CD4-positive, alpha-beta T cell (primary cell): ENCODE measurements at regions not wholly inside any gene's neighbourhood (a gene's known extent, or its start where the extent isn't known, plus 50 kb on each side); places are given as distances from the start of the nearest gene placed in this dataset.
A peak's percentile ranks its signal among the peaks of the same experiment; 100 is the strongest.
"Not testable (repeated sequence)": the region's sequence is repeated elsewhere in the genome, so short reads cannot be mapped to it uniquely, and the experiment has no call there.

Experiments used
- ATAC-seq: fragments of 200-7000 bp; cut with Tn5 transposase; one replicate; pipeline ENCODE4 v1.10.0; 2022; ENCODE audit warnings: mild to moderate bottlenecking; ENCODE audit not compliant: poor library complexity
- CTCF ChIA-PET: fragments of 350-600 bp; sonication (Branson Sonifier 250); formaldehyde crosslinking; loops from one replicate; lab custom pipeline; 2021; ENCODE audit warnings: antibody characterized with exemption, inconsistent platforms; lab: Charles Lee
- POLR2A ChIA-PET: fragments of 350-600 bp; sonication (Branson Sonifier 250); formaldehyde crosslinking; loops from one replicate; lab custom pipeline; 2021; ENCODE audit warnings: antibody characterized with exemption, inconsistent platforms; lab: Charles Lee
- DNase-seq, 14 experiments: peaks; one replicate each; pipeline ENCODE4 v3.0.0-alpha.2; 2013 to 2020; ENCODE audit warnings: mixed read lengths in 2 of 14
- H3K27ac ChIP-seq, 2 donors: one replicate each; pipeline versions ENCODE4 v1.5.1 to v1.7.0; 2013; ENCODE audit warnings: low read length in 2 of 2, low read depth in 1 of 2, mild to moderate bottlenecking in 1 of 2
- H3K27me3 ChIP-seq, 2 experiments: 1 replicate in 1 of 2; 2 replicates in 1 of 2; pipeline versions ENCODE4 v1.6.1 to v1.7.0; 2013; ENCODE audit warnings: low read length in 2 of 2, control low read depth in 1 of 2, mild to moderate bottlenecking in 1 of 2, moderate library complexity in 1 of 2; ENCODE audit not compliant: insufficient read depth in 2 of 2, control insufficient read depth in 1 of 2
- H3K36me3 ChIP-seq: one replicate; pipeline ENCODE4 v1.6.1; 2013; ENCODE audit warnings: low read length, control low read depth; ENCODE audit not compliant: insufficient read depth
- H3K4me1 ChIP-seq: one replicate; pipeline ENCODE4 v1.6.1; 2013; ENCODE audit warnings: low read length, control low read depth; ENCODE audit not compliant: insufficient read depth
- H3K4me3 ChIP-seq: one replicate; pipeline ENCODE4 v1.5.1; 2013; ENCODE audit warnings: mild to moderate bottlenecking, low read length, moderate library complexity
- H3K9me3 ChIP-seq, 2 experiments: 1 replicate in 1 of 2; 2 replicates in 1 of 2; pipeline versions ENCODE4 v1.6.1 to v1.7.0; 2013; ENCODE audit warnings: low read length in 2 of 2, mild to moderate bottlenecking in 2 of 2, control low read depth in 1 of 2, moderate library complexity in 1 of 2; ENCODE audit not compliant: control insufficient read depth in 1 of 2, insufficient read depth in 1 of 2
- H3K27ac Mint-ChIP-seq: one replicate; pipeline ENCODE4 v1.8.0; 2020; ENCODE audit warnings: mixed read lengths
- H3K27me3 Mint-ChIP-seq: one replicate; pipeline ENCODE4 v1.8.0; 2021; ENCODE audit warnings: mixed read lengths
- H3K36me3 Mint-ChIP-seq: one replicate; pipeline ENCODE4 v1.8.0; 2021; ENCODE audit warnings: low read depth, mixed read lengths
- H3K4me1 Mint-ChIP-seq: one replicate; pipeline ENCODE4 v1.8.0; 2021; ENCODE audit warnings: low read depth, mixed read lengths
- H3K4me3 Mint-ChIP-seq: one replicate; pipeline ENCODE4 v1.8.0; 2020; ENCODE audit warnings: mild to moderate bottlenecking, mixed read lengths
- H3K9me3 Mint-ChIP-seq: one replicate; pipeline ENCODE4 v1.8.0; 2020; ENCODE audit warnings: mixed read lengths
- intact Hi-C, 2 experiments: fragments of 100-400 bp; cut with DNase I in 1 of 2; cut with micrococcal nuclease in 1 of 2; formaldehyde crosslinking; loops; one replicate each; pipeline versions ENCODE4 v1.15.1 to v1.9.0; 2023 to 2025; cut with DNase I, micrococcal nuclease
- TF ChIP-seq, protein P1 (sequence below): fragments of 200-600 bp; IDR thresholded peaks from one replicate; pipeline ENCODE4 v1.8.0; 2022; ENCODE audit warnings: antibody characterized with exemption, mild to moderate bottlenecking

DNA sequence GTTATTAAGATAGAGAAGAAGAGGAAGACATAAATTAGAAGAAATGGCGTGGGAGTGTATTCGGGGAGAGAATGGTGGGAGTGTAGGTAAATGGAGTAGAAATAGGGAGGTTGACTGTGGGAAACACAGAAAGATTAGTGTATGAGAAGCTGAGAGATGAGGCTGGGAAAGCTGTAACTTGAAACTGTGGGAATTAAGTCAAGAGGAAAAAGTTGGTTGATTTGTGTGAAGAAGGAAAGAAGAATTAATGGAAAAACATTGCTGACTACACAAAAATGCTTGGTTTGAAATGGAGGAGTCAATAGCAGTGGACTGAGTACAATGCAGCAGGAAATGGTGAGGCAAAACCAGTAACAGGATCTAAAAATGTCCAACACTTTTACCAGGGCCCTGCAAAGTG lies 448.3 kb downstream of the PTPRC start:
- Mint-ChIP-seq H3K4me3 (no peak overlapping the region), H3K27me3 (no peaks in the 10 kb centered on the region), H3K4me1 (peaks cover 23% of the 10 kb centered on the region), H3K27ac (no peak overlapping the region), H3K9me3 (peaks cover 2% of the 10 kb centered on the region), H3K36me3 (no peaks in the 10 kb centered on the region)
- ATAC-seq = no peak
- intact Hi-C loops = loop anchor here in 1 of 2 experiments (5.0 kb wide), 1 partner anchor 180 kb away; no protein-coding TSS in a partner anchor
- POLR2A ChIA-PET = no interaction called here
- no peak for DNase-seq
- H3K36me3 ChIP-seq = no peaks in the 10 kb centered on the region
- H3K27ac ChIP-seq = no peak overlapping the region
- no peaks in the 10 kb centered on the region for H3K4me1 ChIP-seq
- H3K4me3 ChIP-seq = no peak overlapping the region
- TF ChIP-seq, protein P1, sequence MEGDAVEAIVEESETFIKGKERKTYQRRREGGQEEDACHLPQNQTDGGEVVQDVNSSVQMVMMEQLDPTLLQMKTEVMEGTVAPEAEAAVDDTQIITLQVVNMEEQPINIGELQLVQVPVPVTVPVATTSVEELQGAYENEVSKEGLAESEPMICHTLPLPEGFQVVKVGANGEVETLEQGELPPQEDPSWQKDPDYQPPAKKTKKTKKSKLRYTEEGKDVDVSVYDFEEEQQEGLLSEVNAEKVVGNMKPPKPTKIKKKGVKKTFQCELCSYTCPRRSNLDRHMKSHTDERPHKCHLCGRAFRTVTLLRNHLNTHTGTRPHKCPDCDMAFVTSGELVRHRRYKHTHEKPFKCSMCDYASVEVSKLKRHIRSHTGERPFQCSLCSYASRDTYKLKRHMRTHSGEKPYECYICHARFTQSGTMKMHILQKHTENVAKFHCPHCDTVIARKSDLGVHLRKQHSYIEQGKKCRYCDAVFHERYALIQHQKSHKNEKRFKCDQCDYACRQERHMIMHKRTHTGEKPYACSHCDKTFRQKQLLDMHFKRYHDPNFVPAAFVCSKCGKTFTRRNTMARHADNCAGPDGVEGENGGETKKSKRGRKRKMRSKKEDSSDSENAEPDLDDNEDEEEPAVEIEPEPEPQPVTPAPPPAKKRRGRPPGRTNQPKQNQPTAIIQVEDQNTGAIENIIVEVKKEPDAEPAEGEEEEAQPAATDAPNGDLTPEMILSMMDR = no peak
- CTCF ChIA-PET = no interaction called here
- no peaks in the 10 kb centered on the region for H3K27me3 ChIP-seq
- no peaks in the 10 kb centered on the region for H3K9me3 ChIP-seq

DNA sequence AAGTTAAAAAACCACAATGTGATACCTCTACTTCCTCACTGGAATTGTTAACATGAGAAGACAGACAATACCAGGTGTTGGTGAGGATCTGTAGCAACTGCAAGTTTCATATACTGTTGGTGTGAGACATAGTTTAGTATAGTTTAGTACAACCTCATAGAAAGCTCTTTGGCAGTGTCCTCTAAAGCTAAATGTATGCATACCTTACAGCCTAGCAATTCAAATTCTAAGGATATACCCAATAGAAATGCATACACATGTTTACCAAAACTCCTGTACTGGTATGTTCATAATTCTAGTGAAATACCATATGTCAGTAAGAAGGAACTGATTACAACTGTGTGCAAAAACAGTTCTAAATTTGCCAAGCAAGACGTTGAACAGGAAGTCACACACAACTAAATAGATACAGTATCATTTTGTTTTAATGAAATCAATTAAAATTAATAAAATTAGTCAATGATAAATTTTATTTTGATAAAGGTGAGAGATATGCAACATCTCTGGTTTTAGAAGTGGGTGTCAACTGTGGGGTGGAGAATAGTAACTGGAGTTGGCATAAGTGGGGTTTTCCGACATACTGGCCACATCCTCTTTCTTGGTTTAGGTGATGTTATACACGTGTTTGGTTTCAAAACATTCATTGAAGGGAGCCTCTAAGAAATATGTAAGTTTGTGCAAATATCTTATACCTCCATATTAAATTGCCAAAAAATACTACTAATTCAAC lies 450.7 kb downstream of the PTPRC start:
- no peak overlapping the region for H3K27ac Mint-ChIP-seq
- intact Hi-C loops = loop anchor here in 1 of 2 experiments (5.0 kb wide), 1 partner anchor 178 kb away; no protein-coding TSS in a partner anchor
- H3K4me1 ChIP-seq = no peaks in the 10 kb centered on the region
- H3K36me3 ChIP-seq = no peaks in the 10 kb centered on the region
- no peaks in the 10 kb centered on the region for H3K36me3 Mint-ChIP-seq
- ATAC-seq (peak; percentile 98), DNase-seq (peak in 8 of 14 experiments; percentile 8 to 83 (median 20))
- no peaks in the 10 kb centered on the region for H3K9me3 ChIP-seq
- peaks cover 3% of the 10 kb centered on the region for H3K9me3 Mint-ChIP-seq
- H3K27me3 Mint-ChIP-seq = no peaks in the 10 kb centered on the region
- ChIA-PET POLR2A (no interaction called here), CTCF (no interaction called here)
- H3K27me3 ChIP-seq = no peaks in the 10 kb centered on the region
- TF ChIP-seq, protein P1 = no peak
- no peak overlapping the region for H3K4me3 ChIP-seq
- no peak overlapping the region for H3K4me3 Mint-ChIP-seq
- peaks cover 23% of the 10 kb centered on the region for H3K4me1 Mint-ChIP-seq
- H3K27ac ChIP-seq = no peak overlapping the region

DNA sequence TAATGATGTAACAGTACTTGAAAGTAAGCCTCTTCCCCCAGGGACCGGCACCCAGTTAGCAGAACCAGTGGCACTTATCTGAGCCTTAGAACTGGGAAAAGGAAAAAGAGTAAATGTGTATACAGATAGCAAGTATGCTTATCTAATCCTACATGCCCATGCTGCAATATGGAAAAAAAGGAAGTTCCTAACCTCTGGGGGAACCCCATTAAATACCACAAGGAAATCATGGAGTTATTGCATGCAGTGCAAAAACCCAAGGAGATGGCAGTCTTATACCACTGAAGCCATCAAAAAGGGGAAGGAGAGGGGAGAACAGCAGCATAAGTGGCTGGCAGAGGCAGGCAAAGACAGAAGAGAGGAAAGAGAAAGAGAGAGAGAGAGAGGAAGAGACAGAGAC lies 456.8 kb downstream of the PTPRC start:
- H3K36me3 Mint-ChIP-seq, ATAC-seq, H3K27ac ChIP-seq, H3K27me3 ChIP-seq, H3K27me3 Mint-ChIP-seq, H3K27ac Mint-ChIP-seq, intact Hi-C loops, H3K4me3 ChIP-seq, CTCF ChIA-PET, H3K9me3 Mint-ChIP-seq, H3K4me3 Mint-ChIP-seq, H3K9me3 ChIP-seq, H3K4me1 Mint-ChIP-seq, POLR2A ChIA-PET, H3K36me3 ChIP-seq, H3K4me1 ChIP-seq: not testable (repeated sequence)
- DNase-seq = peak in 3 of 14 experiments; percentile 13 to 34 (median 16)

DNA sequence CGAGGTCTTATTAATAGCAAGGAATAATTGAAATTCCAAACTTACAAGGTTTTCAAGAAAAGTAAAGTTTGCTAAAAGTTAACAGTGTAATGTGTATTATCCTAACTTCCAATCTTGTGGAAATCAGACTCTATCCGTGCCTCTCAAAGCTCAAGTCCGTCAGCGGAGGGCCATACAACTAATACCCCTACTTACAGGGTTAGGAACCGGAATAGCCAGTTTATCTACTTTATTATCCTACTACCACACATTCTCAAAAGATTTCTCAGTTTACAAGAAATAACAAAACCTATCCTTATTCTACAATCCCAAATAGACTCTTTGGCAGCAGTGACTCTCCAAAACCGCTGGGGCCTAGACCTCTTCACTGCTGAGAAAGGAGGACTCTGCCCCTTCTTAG lies 457.8 kb downstream of the PTPRC start:
- Mint-ChIP-seq H3K27ac (no peak overlapping the region), H3K27me3 (no peaks in the 10 kb centered on the region), H3K4me3 (no peak overlapping the region), H3K4me1 (no peaks in the 10 kb centered on the region), H3K9me3 (peaks cover 3% of the 10 kb centered on the region), H3K36me3 (no peaks in the 10 kb centered on the region)
- Histone ChIP-seq H3K27ac (no peak overlapping the region), H3K27me3 (no peaks in the 10 kb centered on the region), H3K36me3 (no peaks in the 10 kb centered on the region), H3K4me1 (no peaks in the 10 kb centered on the region), H3K9me3 (no peaks in the 10 kb centered on the region), H3K4me3 (no peak overlapping the region)
- TF ChIP-seq, protein P1 = no peak
- intact Hi-C loops = no loop called here
- ChIA-PET CTCF (no interaction called here), POLR2A (no interaction called here)
- DNase-seq (no peak), ATAC-seq (no peak)
